OCI-LY3 (cell line): ENCODE measurements at regions not wholly inside any gene's neighbourhood (a gene's known extent, or its start where the extent isn't known, plus 50 kb on each side); places are given as distances from the start of the nearest gene placed in this dataset.

Source experiments
- CTCF ChIP-seq: fragments of 200-600, 300-600 bp; sonication (generic); IDR thresholded peaks from 2 replicates; pipeline ENCODE4 v1.5.1; 2014; ENCODE audit warnings: antibody characterized with exemption, low read length, low read depth
- EZH2phosphoT487 ChIP-seq: fragments of 200-600 bp; shearing (Covaris generic); IDR thresholded peaks from 2 replicates; pipeline ENCODE4 v1.6.1; 2018; ENCODE audit warnings: antibody characterized with exemption, mixed run types, low read depth

GRCh38 chr2:220783671-220784070 is 788.4 kb downstream of the EPHA4 start:
- TF ChIP-seq CTCF: no peak
- no peak for TF ChIP-seq EZH2phosphoT487
